Activated CD4-positive, alpha-beta T cell treated with anti-CD3 and anti-CD28 coated beads, Interleukin-10, Interleukin-2, amounts not matched to agents 100 ng/mL and 50 ng/mL, durations not matched to agents 16 hours and 8 hours (primary cell): ENCODE measurements at regions not wholly inside any gene's neighbourhood (a gene's known extent, or its start where the extent isn't known, plus 50 kb on each side); places are given as distances from the start of the nearest gene placed in this dataset.

ENCODE experiments used
- DNase-seq: peaks from one replicate; pipeline ENCODE4 v3.0.0-alpha.2; 2020

DNA sequence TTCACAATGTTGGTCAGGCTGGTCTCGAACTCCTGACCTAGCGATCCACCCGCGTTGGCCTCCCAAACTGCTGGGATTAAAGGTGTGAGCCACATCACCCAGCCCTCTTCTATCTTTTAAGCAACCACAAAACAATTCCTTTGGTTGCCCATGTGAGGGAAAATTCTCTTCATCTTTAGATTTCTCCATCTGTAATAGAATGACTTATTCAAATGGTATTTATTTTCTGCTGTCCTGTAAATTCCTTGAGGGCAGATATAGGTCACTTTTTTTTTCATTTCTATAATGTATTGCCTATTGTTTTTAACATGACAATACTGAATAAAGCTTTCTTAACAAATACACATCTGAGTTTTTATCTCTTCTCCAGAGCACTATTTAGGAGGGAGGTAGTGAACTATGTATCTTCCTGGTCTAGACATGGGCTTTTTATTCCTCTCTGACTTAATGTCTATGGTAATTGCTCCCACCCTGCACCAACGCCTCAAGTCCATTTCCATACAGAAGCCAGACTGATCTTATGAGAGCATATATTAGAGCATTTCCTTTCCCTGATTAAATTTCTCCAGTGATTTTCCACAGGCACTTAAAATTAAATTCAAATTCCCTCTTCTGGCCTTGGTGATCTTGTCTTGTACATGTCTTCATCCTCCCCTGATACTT lies 595.6 kb downstream of the CAAP1 start:
- DNase-seq: no peak

DNA sequence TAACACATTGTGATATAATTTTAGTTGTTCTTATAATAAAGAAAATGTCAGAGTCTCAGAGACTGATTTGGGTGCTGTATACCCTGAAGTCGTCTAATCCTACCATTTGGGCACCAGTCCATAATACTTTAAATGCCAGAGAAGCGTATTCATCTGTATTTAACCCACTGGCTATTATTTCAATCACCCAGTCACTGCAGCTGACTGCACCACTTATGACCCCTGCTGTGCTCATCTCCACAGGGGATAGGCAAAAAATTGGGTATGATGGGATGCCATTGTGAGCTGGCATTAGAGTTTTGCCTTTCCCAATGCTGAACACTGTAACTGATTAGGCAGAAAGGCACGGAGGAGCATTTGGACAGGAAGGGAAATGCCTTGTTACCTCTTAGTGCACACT lies 599.7 kb downstream of the CAAP1 start:
- DNase-seq: no peak

DNA sequence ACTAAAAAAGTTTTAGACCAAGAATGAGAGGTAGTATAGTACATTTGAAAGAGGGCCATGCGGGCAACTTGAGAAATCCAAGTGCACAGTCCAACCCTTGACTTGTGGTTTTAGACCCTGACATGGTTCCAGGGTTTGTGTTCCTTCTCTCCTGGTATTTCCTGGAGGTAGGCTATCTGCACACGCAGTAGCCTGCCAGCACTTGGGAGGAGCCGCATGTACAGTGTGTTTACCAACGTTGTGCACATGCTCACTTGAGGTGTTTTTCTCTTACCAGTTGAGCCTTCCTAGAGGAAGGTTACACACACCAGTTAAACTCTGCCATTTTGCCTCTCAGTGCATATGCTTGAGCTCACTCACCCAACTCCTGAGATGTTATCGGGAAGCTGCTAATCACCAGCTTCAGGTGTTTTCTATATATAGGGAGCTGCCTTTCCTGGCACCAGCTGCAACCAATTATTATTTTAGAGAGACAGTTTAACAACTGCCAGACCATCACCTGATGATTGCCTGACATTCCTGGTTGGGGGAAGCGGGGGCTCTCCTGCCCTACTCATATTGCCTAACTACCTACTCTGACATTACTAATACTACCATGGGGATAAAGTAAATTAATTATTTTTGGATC lies 593.4 kb upstream of the TUSC1 start:
- DNase-seq: no peak

DNA sequence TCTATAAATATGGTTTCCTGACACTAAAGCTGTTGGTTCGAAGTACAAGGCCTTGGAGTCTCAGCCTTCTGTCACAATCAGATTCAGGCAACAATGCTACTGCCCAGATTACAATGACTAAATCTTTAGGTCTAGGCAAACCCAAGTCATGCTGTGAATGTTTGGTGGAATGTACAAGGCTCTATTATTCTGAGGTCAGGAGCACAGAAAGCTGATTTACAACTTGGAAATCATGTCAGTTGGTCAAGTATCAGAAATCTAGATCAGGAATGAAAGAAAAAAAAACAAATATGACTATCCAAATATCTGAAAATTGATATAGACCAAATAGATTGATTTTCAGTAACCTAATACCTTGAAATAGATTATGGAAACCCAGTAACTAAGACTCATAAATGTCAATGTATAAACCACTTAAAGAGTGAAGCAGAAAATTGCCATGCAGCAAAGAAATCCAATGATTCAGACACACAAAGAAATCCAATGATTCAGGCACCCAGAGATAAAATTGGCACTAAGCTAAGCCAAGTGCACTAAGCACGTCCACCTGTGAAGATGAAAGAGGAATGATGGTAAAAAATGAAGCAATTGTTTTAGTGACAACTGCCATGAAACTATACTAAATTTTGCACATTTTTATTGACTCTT lies 588.0 kb upstream of the TUSC1 start:
- no peak for DNase-seq

DNA sequence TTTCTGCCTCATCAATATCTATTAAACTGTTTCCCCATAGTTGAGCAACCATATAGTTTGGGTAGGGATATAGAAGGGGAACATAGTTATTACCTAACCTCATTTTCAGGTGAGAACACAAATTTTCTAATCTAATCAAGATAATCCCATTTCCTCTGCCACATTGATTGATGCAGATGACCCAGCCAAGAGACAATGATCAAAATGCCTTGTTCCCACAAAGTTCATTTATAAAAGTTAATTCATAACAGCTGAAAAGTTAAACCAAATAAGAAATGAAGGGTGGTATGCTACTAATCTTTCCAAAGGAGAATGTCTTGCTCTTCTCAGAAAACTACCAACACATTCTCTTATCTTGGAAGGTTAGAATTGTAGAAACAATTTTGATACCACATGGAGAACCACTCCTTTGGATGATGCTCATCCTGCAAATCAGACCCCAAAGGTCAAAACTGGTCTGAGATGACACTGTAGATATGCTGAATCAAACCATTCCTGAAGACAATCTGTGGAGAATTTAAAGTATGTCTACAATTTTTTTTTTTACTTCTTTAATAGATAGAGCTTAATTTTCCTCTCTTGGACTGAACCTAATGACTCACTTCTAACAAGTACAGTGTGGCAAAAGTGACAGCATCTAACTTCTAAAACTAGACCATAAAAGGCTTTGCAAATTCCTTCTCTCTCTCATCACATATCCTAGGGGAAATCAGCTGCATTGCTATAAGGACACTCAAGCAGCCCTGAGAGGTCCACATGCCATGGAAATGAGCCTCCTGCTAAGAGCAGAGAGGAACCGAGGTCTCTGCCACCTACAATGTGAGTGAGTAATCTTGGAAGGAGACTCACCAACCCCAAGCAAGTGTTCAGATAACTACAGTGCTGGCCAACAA lies 586.7 kb upstream of the TUSC1 start:
- DNase-seq: no peak

DNA sequence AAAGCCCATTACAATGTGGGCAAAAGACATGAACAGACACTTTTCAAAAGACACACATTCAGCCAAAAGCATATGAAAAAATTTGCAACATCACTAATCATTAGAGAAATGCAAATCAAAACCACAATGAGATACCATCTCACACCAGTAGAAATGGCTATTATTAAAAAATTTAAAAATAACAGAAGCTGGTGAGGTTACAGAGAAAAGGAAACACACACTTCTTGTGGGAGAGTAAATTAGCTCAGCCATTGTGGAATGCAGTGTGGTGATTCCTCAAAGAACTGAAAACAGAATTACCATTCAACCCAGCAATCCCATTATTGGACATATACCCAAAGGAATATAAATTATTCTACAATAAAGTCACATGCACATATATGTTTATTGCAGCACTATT lies 585.2 kb upstream of the TUSC1 start:
- DNase-seq: no peak

DNA sequence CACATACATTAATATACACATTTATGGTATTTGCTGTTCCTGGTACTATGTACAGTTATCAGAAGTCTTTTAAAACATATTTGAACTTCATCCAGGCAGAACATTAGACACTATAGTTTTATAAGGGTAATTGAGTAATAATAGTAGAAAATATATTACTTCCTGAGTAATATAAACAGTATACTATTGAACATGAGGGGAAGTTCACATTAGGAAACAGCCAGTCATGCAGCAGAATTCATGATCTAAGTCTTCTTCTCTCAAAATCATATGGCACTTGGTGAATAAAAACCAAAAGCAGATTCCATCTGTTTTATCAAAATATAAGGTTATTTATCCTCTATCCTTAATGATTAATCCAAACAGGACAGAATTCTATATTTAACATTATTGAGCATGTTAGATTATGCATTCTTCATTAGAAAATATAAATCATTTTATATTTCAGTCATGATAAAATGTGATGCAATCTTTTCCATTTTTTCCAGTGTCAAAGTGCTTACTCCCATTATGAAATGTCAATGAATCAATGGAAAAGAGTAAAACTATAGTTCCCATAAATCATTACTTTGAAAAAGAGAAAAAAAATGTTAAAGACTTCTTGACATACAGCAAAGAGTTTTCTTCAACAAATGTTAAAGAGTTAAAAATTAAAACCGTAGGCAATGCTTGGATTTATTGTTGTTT lies 584.3 kb upstream of the TUSC1 start:
- DNase-seq: no peak

DNA sequence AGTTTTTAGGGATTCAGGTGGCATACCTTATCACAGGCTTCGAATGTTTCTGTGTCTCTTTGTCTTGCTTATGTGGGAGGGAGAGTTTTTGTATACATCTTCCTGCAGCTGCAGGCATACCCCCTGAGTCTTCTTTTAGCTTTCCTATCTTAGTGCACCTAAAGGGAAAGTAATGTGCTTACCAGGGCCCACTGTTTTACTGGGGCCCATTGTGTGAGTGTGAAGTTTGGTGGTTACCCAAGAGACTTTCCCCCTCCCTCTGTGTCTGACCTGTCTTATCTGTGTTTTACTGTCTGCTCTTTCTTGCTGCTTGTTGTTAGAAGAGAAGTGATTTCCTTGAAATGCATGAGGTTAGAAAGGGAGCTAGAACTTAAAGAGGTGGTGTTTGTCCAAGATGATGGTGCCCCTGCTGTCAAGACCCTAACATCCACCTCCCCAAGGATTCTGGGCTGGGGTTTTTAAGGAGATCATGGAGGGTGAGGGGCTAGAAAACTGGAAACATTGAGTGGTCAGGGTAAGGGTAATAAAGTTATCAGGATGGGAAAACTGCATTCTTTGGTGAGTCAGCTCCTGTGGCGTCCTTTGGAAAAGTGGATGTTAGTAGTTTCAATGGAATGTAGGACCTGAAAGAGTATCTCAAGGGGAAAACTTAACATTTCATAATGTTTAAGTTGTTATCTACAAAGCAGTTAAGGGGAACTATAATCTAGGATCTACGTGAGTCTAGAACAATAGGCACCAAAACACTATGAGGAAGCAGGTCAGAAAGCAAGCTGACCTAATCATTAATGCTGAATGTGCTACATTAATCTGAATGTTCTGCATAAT lies 583.5 kb upstream of the TUSC1 start:
- no peak for DNase-seq

DNA sequence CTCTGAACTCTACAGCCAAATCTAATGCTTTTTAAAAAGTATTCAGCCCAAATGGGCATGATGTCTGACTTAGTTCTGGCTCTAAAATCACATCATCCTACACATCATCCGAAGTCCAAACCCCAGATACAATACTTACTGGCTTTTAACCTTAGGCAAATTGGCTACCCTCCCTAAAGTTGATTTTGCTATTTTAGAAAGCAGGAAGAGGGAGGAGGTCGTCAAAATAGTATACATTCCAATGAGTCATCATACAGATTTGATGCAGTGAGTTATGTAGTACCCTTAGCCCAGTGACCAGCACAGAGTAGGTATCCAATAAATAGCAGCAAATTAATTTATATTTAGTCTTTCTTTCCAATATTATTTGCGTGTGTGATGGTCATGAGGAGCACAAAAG lies 582.0 kb upstream of the TUSC1 start:
- DNase-seq: no peak

DNA sequence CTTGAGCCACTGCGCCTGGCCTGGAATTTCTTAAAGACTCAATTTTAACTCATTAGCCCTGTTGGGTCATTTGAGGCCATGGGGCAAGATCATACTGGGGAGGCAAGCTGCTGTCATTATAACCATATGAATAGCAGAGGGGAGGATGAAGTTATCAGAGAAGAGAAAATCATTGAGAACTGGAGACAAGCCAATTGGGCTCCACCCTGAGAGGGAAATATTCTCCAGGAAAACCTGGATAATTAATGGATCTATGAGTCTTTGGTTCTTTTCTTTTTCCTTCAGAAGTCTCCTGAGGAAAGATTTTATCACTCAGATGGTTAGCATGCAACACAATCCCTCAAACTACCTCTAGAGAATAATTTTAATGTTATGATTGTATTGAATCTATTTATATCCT lies 569.6 kb upstream of the TUSC1 start:
- no peak for DNase-seq

DNA sequence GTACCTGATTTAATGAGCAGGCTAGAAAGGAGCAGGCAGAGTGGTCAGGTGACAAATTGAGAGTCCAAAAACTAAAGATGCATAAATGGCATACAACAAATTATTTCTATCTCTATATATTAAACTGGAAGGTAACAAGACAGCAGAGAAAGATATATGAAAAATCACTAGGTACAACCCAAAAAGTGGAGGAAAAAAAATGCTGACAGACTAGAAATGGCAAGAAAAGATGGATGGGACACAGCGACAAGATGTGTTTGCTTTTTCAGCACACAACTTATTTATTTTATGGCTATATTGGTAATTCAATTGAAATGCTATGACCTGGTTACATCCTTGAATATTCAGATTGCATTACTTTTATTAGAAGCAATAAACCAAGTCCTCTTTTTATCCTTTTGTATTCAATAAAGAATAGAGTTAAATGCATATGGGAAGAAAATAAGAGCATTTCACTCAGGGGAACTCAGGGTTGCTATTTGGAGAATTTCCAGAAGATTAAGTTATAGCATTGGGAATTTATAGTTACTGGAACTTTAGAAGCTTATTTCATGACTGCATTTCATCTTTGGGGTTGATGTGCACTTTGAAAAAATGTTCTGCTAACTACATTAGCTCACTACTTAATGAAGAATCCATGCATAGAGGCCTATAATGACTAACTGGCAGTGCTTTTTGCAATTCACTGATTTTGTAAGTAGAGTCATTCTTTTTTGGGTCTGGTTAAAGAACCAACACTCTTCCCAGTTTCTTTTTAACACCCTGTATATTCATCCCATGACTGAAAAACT lies 566.6 kb upstream of the TUSC1 start:
- no peak for DNase-seq

DNA sequence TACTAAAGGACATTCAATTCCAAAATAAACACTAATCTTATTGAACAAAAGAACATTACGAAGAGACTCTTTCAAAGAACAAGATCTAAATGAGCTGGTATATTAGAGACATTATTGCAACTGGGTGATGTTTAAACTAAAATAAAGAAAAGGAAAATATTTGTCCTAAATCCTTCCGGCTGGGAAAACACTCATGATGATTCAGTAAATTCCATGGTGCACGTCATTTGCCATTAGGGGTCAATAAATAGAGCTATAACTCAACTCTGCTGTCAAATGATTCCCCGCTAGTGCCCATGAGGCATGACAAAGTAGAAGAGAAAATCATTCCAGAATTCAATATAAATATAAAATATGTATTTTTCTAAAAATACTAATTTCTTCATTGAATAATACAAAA lies 565.5 kb upstream of the TUSC1 start:
- DNase-seq: no peak

DNA sequence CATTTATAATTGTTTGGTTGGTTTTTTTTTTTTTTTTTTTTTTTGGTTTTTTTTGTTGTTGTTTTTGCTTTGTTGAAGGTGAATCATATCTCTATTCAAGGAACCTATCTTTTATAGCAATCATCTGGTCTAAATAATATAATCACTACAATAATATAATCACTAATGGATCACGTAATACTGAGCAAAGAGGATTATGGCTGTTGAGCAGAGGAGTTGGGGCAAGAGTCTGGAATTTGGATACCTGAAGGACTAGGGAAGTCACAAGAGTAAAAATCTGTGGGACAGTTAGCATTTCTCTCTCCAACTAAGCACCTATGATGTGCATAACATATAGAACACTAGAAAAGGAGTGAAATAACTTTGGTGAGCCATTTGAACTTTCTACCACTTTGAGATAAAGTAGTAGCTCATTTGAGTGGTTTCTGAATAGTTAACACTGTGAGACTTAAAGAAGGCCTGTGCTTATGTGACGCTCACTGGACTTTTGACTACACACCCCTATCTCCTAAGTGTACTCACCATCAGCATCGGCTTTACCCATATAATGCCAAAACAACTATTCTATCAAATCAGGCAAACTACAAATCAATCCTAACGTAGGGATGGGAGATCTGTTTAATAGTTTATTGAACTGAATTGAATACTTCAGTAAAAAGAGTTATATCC lies 564.9 kb upstream of the TUSC1 start:
- no peak for DNase-seq

DNA sequence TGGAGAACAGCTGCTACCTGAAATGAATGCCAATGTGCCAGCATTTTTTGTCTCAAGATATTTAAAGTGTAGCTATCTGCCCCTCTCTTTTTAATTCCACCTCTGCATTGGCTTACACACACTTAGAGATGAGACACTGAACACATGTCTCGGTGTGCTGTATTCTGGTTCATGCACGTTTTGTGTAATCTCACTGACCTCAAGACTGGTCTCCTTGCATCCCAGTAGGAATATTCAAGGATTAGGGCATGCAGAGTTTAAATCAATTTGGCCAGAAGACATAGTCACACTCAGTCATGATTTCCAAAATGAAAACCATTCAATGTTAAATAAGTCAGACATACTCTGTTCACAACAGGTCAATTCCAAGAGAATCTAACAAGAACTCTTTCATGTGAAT lies 561.8 kb upstream of the TUSC1 start:
- no peak for DNase-seq

DNA sequence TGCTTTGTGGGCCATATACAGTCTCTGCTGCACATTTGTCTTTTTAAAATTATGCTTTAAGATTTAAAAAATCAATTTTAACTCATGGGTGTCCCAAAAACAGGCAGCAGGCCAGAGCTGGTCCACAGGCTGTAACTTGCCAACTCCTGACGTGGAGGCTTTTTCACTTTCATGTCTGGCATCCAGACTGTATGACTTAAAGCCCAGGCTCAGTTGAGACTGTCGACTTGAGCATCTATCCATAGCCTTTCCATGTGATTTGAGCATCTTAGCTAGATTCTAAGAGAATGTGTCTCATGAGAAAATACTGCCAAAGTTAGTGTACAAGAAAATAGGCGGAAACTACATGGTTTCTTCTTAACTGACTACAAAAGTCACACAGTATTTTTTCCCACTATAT lies 559.0 kb upstream of the TUSC1 start:
- no peak for DNase-seq

DNA sequence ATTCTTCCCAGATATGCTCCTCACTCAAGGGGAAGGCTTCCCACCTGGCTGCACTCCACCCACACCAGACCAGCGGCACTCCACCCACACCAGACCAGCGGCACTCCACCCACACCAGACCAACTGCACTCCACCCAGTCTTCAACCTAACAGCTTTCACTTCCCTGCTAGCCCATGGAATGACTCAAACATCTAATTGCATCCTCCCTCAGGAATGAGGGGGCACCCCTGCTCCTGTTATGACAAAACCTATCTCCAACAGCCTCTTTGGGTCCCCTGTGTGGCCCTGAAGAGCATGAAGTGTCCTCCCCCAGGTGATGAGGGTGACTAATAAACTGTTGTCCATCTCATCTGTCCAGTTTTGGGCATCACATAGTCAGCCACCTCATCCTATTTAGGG lies 556.6 kb upstream of the TUSC1 start:
- no peak for DNase-seq

DNA sequence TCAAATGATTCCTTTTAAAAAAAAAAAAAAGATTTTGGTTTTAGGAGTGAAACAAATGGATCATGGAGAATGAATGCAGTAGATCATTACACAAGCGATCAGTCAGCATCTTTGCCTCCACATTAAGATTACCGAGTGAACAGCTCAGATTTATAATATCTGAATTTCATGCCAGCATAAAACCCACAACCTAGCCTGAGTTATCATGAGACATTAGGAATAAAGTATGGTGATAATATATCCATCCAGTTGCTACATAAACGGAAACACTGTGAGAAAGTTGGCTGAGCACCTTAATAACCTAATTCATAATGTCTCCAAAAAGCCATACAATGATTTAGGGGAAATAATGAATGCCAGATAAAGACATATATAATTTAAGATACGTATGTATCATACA lies 553.1 kb upstream of the TUSC1 start:
- DNase-seq: no peak

DNA sequence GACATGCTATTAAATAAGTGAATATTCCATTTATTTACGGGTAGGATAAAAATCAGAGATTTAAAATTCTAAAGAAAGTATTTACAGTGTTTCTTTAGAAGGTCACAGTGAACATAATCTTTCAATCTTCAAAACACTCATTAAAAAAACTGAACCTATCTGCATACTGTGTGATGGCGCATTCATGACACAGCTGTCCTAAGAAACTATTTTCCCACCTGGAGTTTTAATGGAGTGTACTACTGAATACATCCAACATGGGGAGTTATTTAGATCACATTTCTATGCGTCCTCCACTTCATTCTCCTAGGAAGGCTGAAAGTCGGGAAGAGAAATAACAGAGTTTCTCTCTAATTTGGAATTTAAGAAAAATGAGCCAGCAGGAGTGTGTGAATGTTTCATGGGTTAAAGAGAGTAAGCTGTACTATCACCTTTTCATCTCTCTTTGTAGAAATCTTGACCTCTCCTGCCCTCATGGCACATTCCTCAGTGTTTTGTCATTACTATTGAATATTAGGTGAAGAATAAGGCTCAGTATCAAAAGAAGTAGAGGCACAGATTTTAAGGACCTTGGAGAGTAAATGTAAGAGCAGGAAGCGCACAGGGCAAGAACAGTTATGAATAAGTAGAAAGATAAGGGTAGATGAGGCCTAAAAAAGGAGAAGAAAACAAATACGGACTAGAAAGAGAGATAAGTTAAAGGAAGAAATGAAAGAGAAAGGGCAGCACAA lies 551.2 kb upstream of the TUSC1 start:
- DNase-seq: no peak

DNA sequence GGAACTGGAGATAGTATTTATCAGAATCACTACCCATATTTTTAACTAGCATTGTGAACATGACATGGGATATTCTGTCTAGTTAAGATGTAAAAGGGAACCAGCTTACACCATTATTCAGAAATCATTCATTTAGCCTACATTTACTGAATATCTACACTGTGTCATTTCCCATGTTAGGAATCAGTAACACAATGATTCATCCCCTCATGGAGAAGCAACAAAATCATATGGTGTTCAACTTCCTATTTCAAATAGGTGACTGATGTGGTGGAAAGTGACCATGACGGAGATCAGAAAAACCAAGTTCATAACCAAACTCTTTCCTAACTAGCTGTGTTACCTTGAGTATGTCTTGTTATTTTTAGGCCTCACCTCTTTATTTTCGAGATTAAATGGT lies 550.0 kb upstream of the TUSC1 start:
- no peak for DNase-seq

DNA sequence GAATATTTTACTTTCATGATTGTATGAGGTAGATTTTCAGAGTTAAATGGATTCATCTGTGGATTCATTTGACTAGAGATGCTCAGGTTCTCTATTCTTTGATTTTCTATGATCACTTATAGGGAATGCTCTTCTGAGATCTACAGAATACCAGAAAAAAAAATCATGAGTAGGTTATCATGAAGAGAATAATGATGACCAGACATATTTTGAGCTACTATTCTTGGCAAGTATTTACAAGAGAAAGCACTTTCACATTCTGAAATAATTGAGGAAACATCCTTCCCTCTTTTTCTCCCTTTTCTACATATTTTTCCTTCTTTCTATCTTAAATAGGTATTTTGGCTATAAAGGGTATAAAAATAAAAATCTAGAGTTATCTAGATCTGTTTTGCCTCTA lies 543.0 kb upstream of the TUSC1 start:
- no peak for DNase-seq
